G401.6 (cell line): ENCODE measurements at regions not wholly inside any gene's neighbourhood (a gene's known extent, or its start where the extent isn't known, plus 50 kb on each side); places are given as distances from the start of the nearest gene placed in this dataset.

Source experiments
- FAIRE-seq: peaks from 2 replicates; lab custom pipeline; 2012; peaks lifted over from hg19 to GRCh38; lab: Jason Lieb, UNC

GRCh38 chr18:76771192-76771799, 51.1 kb upstream of the ZNF236 start:
- no peak for FAIRE-seq

GRCh38 chr18:76767954-76768353, 54.4 kb upstream of the ZNF236 start:
- no peak for FAIRE-seq

- no peak for FAIRE-seq
Observed at GRCh38 chr18:76766429-76766828, 55.9 kb upstream of the ZNF236 start.

GRCh38 chr18:76765649-76766048, 56.7 kb upstream of the ZNF236 start:
- no peak for FAIRE-seq

GRCh38 chr18:76764291-76764901, 58.0 kb upstream of the ZNF236 start:
- FAIRE-seq = no peak

GRCh38 chr18:76759056-76759455, 63.3 kb upstream of the ZNF236 start:
- no peak for FAIRE-seq

GRCh38 chr18:76757925-76758324, 64.4 kb upstream of the ZNF236 start:
- no peak for FAIRE-seq

GRCh38 chr18:76757335-76757734, 65.0 kb upstream of the ZNF236 start:
- FAIRE-seq = no peak

GRCh38 chr18:76756531-76757253, 65.7 kb upstream of the ZNF236 start:
- no peak for FAIRE-seq

GRCh38 chr18:76754351-76754750, 68.0 kb upstream of the ZNF236 start:
- no peak for FAIRE-seq

GRCh38 chr18:76752400-76752799, 70.0 kb upstream of the ZNF236 start:
- no peak for FAIRE-seq

GRCh38 chr18:76750917-76751890, 71.2 kb upstream of the ZNF236 start:
- FAIRE-seq = no peak

GRCh38 chr18:76750269-76750668, 72.1 kb upstream of the ZNF236 start:
- no peak for FAIRE-seq

- FAIRE-seq = no peak
Observed at GRCh38 chr18:76747676-76748075, 74.7 kb upstream of the ZNF236 start.

GRCh38 chr18:76741346-76741745, 81.0 kb upstream of the ZNF236 start:
- FAIRE-seq = no peak

- FAIRE-seq = no peak
Observed at GRCh38 chr18:76736309-76736708, 86.0 kb upstream of the ZNF236 start.

GRCh38 chr18:76730901-76731300, 91.5 kb upstream of the ZNF236 start:
- no peak for FAIRE-seq

- no peak for FAIRE-seq
Observed at GRCh38 chr18:76727589-76727988, 94.8 kb upstream of the ZNF236 start.

- FAIRE-seq = no peak
Observed at GRCh38 chr18:76725445-76725844, 96.9 kb upstream of the ZNF236 start.

- FAIRE-seq = no peak
Observed at GRCh38 chr18:76722224-76723061, 99.9 kb upstream of the ZNF236 start.

GRCh38 chr18:76721207-76721996, 101.0 kb upstream of the ZNF236 start:
- no peak for FAIRE-seq
